HG02588 (cell line): ENCODE measurements at regions not wholly inside any gene's neighbourhood (a gene's known extent, or its start where the extent isn't known, plus 50 kb on each side); places are given as distances from the start of the nearest gene placed in this dataset.
"Not testable (repeated sequence)": the region's sequence is repeated elsewhere in the genome, so short reads cannot be mapped to it uniquely, and the experiment has no call there.

ENCODE experiments used
- ATAC-seq: cut with Tn5 transposase; IDR thresholded peaks from one replicate; pipeline ENCODE4 v1.9.1; 2021; ENCODE audit warnings: mild to moderate bottlenecking, moderate library complexity; ENCODE audit not compliant: unreplicated experiment

DNA sequence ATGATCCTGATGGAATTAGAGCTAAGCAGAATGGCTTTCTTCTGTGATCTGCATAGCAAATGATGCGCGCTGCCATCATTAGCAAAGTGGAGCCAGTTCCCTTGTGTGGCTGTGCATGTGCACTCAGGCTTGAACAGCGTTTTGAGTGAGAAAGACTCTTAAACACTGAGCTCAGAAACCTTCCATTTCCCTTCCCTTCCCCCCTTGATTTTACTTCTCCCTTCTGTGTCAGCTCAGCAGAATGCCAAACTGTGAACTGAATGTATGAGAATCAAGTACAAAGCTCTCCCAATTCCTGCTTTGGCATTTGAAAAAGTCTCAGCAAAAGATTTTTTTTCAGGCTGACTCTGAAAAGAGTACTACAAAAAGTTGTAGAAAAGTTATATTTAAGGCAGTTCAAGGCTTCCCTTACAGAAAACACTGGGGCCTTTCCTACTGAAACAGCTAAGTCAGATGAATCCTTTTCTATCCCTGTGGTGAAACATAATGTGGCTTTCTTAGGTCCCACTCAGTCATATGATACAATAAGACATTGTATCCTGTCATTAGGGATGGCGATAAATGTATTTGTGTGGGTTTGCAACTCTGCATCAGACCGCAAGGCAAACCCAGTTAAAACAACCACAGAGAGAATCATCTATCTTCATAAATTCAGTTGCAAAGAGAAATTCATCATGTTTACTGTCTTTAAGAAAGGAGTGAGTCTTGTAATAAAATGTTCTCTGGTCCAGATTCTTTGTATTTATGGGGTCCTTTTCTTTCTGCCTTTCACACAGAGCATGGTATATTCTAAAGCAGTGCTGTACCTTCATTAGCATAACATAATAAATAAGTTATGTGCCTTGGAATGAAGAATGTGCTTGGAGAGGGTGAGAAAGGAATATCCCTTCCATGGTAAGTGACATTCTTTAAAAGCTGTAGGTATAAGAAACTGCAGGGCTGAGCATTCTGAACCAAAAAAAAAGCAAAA is 222.6 kb downstream of the CAAP1 start:
- ATAC-seq = no peak

DNA sequence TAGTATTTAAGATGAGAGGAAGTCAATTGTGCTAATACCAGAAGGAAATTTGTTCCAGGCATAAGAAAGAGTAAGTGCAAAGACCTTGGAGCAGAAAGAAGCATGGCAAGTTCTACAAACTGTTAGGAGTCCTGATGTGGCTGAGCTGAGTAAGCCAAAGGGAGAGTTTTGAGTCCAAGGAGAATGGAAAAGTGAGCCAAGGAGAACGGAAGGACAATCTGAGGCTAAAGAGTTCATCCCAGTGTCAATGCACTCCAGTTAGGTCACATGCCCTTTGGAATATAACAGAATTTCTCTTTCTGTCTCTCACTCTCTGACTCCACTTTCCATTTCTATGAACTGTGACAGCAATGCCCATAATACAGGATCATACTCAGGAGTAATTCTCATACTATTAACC is 224.7 kb downstream of the CAAP1 start:
- ATAC-seq = no peak

GRCh38 chr9:26665666-26666065 is 226.9 kb downstream of the CAAP1 start:
- no peak for ATAC-seq

GRCh38 chr9:26664087-26664773 is 228.4 kb downstream of the CAAP1 start:
- ATAC-seq = not testable (repeated sequence)

- no peak for ATAC-seq
Observed at GRCh38 chr9:26662476-26662875, 230.1 kb downstream of the CAAP1 start.

DNA sequence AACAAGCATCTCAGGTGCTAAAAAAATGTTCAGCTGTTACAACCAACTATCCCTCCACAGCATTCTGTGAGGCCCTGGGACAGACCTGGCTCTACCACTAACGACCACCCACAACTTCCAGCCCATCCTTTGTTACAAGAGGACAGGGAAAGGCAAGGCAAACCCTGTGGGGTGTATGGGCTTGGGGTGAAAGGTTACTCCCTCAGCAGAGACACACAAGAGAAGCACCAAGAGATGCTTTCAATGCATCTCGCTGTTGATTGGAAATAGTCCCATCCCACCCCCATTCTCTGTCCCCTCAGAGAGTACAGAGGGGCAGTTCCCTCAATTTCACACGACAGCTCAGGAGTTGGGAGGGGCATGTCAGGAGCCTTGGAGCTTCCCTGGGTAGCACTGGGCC is 234.1 kb downstream of the CAAP1 start:
- ATAC-seq = no peak

- ATAC-seq = no peak
Observed at GRCh38 chr9:26657958-26658357, 234.6 kb downstream of the CAAP1 start.

DNA sequence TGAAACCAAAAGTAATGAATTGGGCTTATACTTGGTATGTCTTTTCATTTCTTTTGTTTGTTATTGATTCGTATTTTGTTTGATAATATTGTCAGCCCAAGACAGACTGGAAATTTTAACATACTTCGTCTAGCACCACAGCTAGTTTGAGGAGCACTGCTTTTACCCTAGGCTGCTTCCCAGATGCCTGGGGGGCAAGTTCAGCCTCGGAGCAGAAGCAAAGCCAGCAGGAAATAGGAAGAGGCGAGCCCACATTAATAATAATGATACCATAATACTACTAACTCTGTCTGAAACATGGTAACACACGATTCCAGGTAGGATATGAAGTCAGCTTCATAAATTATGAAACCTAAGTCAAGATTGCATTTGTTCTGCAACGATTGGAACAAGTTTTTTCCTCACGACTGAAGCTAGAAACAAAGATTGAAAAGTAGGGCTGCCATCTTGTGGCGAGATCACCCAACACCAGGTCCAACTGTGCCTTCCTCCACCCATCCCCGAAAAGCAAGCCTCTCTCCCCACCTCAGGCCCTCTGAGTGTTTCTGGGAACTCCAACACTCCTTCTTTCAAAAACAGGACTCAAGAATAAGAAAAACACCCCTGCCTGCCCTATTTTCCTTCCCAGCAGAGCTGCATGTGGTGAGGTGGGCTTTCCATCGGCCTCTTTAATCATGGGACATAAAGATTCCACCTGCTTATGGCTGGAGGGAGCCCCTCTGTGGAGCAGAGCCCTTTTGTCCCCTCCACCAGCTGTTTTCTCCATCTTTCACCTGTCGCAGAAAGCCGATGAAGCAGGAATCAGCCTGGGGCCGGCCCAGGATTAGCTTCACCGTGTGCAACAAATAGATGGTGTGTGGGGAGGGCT is 236.4 kb downstream of the CAAP1 start:
- no peak for ATAC-seq

- ATAC-seq = no peak
Observed at GRCh38 chr9:26655166-26655565, 237.4 kb downstream of the CAAP1 start.

DNA sequence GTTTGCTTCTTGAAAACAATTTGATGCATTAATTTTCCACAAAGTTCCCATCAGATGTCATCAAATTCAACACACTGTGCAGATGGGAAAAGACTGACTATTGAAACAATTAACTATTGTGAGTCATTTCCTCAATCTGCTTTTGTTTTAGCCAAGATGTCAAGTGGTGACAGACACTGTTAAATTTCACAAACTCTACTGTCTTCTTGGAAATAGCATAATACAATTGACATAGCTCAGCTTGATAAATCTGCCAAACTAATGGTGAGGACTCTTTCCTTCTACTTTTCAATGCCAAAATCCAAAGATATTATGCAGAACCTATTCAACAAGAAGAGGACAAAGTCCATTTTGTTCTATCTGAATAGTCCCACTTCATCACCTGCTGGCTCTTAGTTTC is 242.3 kb downstream of the CAAP1 start:
- ATAC-seq = no peak

DNA sequence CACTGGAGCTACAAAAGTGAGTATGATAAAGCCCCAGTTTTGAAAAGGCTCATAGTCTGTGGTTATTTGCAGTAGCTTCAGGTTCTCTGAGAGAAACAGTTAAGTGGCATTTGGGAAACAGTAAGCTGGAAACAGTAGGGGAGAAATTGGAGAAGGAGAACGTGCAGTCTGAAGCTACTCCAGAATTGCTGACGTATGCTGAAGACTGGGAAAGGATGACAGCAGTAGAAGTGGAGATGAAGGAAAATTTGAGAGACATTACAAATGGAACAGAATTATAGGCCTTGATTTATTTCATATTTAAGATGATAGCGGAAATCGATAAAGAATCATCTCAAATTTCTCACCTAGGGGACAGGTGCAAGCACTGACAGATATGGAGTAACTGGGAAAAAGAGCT is 248.8 kb downstream of the CAAP1 start:
- no peak for ATAC-seq

- no peak for ATAC-seq
Observed at GRCh38 chr9:26639761-26640160, 252.8 kb downstream of the CAAP1 start.

DNA sequence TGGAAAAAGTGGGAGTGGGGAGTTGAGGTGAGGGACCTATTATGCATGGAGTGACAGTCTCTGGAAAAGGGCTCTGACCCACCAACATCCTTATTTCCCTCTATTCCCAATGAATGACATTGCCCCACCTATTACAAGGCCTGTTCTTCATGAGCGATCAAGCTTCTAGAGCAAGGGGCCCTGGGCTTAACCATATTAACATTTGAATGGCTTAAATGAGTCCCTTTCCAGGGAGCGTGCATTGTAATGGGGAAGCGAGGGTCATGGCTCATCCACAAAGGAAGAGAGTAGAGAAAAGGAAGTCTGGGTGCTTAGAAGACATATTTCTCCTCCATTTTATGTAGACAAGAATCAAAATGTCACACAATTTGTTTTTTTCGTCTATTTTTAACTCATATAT is 255.5 kb downstream of the CAAP1 start:
- no peak for ATAC-seq

DNA sequence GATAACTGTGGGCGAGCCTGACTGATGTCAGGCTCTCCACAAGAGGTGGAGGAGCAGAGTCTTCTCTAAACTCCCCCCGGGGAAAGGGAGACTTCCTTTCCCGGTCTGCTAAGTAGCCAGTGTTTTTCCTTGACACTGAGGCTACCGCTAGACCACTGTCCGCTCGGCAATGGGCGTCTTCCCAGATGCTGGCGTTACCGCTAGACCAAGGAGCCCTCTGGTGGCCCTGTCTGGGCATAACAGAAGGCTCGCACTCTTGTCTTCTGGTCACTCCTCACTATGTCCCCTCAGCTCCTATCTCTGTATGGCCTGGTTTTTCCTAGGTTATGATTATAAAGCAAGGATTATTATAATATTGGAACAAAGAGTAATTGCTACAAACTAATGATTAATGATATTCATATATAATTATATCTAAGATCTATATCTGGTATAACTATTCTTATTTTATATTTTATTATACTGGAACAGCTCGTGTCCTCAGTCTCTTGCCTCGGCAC is 278.7 kb downstream of the CAAP1 start:
- ATAC-seq = not testable (repeated sequence)

GRCh38 chr9:26612211-26612610 is 280.4 kb downstream of the CAAP1 start:
- ATAC-seq = no peak

- ATAC-seq = no peak
Observed at GRCh38 chr9:26606756-26607155, 285.8 kb downstream of the CAAP1 start.

DNA sequence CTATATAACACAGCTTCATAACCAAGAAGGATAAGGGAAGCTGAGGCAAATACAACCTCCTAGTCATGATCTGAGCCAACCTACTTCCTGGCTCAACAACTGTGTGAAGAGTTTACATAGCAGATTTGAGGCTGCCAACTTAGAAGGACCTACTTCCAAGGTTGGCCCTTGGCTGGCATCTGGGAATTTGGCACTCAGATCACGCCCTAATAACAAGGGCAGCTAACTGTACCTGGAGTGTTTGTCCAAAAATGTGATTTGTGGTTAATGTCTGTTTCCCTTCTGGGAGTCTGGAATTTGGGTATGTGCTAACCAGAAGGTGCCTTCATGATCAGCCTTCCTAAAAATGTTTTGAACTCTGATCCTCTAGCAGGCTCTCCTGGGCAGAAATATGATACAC is 287.2 kb downstream of the CAAP1 start:
- ATAC-seq = no peak

DNA sequence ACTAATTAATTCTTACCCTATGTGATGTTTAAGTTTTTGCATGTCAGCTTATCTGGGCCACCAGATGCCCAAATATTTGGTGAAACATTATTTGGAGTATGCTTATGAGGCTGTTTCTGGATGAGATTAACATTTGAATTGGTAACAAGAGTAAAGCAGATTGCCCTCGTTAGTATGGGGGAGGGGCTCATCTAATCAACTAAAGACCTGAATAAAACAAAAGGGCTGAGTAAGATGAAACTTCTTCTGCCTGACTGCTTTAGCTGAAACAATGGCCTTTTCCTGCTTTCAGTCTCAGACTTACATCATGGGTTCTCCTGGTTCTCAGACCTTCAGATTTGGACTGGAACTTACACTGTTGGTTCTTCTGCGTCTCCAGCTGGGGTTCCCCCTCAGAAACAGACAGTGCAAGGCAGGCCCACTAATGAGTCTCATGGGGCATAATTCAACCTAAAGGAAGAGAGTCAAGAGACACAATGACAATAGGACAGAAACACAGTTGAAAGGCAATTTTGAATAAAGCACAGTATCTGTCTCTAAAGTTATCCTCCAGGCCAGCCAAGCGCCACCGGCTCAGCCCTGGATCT is 288.4 kb downstream of the CAAP1 start:
- ATAC-seq = no peak

- no peak for ATAC-seq
Observed at GRCh38 chr9:26603617-26604016, 289.0 kb downstream of the CAAP1 start.

GRCh38 chr9:26597542-26598149 is 295.0 kb downstream of the CAAP1 start:
- no peak for ATAC-seq
